SW 1271 (cell line): ENCODE measurements at regions not wholly inside any gene's neighbourhood (a gene's known extent, or its start where the extent isn't known, plus 50 kb on each side); places are given as distances from the start of the nearest gene placed in this dataset.
A peak's percentile ranks its signal among the peaks of the same experiment; 100 is the strongest.

Experiments
- DNase-seq, 2 experiments: peaks; one replicate each; lab custom pipeline; 2025; lab: John Stamatoyannopoulos, UW

DNA sequence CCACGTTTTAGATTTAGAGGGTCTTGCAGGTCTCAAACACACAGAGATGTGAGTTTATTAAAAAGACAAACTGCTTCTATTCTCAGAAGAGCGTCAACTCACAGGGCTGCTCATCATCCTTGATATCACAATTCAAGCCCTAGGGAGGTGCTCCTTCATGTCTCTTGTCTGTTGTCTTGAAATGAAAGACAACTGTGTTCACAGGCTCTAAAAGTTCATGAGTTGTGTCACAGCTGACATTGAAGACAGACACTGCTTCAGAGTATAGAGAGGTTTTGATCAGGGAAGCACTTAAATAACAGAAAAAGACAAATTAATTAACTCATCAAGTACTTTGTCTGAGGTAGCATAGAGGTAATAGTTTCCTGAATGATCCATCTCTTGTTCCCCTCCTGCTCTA is 1917.6 kb upstream of the WWC1 start:
- DNase-seq: no peak

DNA sequence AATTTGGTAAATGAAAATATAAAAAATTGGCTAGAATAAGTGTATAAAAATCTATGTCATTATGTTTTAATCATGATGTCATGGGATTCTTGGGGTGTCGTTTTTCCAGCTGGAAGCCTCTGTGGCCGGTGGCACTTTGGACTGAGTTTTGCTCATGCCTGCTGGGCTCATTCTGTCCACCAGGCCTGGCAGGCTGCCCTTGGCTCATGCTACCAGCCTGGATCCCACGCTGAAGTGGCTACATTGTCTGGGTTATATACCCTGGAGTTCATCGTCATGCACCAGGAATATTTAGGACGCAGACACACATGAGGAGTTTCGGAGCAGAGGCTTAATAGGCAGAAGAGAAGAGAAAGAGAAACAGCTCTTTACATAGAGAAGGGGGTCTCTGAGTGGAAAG is 1913.7 kb upstream of the WWC1 start:
- no peak for DNase-seq

DNA sequence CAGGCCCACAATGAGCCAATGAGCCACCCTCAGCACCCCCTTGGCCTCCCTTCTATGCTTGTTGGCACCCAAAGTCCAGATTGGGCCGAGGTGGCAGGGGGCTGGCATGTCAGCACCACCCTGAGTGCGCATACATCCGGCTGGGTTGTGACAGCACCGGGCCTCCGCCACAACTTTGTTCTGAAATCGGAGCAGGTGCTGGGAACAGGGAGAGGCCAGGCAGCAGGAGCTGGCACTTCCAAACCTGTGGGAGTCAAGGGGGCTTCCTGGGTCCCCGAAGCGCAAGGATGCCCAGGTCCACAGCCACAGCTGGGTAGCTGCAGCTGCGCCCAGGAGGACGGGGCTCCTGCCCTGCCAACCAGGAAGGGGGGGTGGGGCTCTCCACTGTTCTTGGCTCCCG is 1911.9 kb upstream of the WWC1 start:
- no peak for DNase-seq

DNA sequence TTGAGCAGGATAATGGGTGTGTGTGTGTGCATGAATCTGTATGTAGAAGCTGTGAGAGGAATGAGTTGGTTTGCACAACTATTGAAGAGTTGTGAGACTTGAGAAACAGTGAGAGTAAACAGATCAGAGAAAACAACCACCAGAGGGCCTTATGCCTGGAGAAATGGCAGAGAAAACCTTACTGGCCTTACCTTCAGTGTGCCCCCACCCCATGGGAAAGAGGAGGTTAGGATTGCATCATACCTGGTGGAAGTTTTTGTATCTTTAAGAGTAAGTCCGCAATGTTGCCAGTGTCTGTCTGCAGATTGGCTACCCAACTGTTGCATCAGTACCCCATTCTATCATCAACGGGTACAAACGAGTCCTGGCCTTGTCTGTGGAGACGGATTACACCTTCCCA is 1909.4 kb upstream of the WWC1 start:
- DNase-seq: no peak

- DNase-seq: no peak
Observed at GRCh38 chr5:166398131-166398530, 1893.3 kb upstream of the WWC1 start.

- DNase-seq: no peak
Observed at GRCh38 chr5:166399781-166400180, 1891.7 kb upstream of the WWC1 start.

DNA sequence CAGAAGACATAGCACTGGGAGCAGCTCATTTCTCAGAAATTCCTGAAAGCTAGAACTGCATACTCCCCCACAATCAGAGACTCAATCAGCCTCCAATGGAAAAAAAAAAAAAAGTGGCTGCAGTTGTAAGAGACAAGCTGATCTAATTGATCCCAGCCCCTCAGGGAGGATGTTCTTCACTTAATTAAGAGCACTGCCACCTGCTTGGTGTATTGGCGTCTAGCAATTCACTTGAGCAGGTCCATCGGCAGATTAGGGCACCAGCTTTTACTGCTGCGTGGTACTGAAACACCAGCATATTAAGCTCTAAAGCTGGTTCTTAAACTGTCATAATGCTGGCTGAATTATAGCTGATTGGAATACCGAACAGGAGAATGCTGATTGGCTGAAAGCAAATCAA is 1890.1 kb upstream of the WWC1 start:
- no peak for DNase-seq

DNA sequence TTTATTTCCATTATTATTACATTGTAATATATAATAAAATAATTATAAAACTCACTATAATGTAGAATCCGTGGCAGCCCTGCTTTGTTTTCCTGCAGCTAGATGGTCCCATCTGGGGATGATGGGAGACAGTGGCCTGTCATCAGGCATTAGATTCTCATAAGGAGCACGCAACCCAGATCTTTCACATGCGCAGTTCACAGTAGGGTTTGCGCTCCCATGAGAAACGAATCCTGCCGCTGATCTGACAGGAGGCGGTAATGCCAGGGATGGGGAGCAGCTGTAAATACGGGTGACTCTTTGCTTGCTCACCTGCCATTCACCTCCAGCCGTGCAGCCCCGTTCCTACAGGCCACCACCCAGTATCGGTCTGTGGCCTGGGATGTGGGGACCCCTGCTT is 1879.3 kb upstream of the WWC1 start:
- DNase-seq: no peak

- DNase-seq: no peak
Observed at GRCh38 chr5:166427211-166427610, 1864.2 kb upstream of the WWC1 start.

GRCh38 chr5:166428264-166428803 is 1863.1 kb upstream of the WWC1 start:
- no peak for DNase-seq

- no peak for DNase-seq
Observed at GRCh38 chr5:166430491-166431319, 1860.7 kb upstream of the WWC1 start.

GRCh38 chr5:166431456-166431855 is 1860.0 kb upstream of the WWC1 start:
- DNase-seq: no peak

DNA sequence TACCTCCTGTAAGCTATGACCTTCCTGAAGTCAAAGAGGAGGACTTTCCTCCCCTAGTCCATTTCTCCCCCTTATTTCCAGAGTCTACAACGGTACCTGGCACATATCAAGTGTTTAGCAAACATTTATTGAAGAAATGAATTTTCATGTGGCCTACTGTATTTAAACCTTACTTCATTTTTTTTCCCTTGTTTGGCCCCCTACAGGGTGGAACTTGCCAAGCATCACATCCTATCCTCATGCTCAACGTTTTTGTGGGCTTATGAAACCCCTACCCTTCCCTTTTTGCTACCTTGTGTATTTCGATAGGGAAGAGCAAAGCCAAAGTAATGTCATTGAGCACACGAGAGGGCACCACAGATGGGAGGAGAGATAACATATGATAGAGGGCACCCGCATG is 1857.8 kb upstream of the WWC1 start:
- DNase-seq: no peak

- peak in 1 of 2 experiments; percentile 59 for DNase-seq
Observed at GRCh38 chr5:166436872-166437271, 1854.6 kb upstream of the WWC1 start.

DNA sequence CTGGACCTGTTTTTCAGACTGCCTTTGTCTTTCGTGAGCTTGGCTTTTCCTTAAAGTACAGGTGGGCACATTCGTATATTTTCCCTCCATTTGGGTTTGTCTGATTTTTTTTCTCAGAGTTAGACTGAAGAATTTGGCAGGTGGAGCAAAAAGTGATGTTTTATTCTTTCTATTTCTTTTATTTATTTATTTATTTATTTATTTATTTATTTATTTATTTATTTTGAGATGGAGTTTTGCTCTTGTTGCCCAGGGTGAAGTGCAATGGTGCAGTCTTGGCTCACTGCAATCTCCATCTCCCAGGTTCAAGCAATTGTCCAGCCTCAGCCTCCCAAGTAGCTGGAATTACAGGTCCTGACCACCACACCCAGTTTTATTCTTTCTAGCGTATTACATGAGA is 1805.1 kb upstream of the WWC1 start:
- no peak for DNase-seq

GRCh38 chr5:166488560-166488959 is 1802.9 kb upstream of the WWC1 start:
- DNase-seq: no peak

DNA sequence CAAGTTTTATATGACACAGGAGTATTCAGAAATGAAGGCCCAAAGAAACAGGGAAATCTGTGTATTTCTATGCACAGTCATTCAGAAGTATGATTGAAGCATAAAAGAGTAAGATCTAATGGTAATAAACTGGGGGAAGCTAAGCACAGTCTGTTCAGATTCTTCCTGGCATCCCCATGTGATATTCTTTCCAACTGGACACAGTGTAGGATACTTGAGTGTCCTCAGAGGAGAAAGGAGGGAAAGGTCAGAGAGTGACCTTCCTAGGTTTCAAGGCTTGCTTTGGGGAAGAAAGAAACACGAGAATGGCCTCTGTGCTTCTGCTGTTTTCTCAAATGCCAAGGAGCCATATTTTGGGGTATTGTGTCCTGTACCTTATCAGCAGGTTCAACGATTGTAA is 1798.4 kb upstream of the WWC1 start:
- no peak for DNase-seq

GRCh38 chr5:166493612-166494011 is 1797.8 kb upstream of the WWC1 start:
- DNase-seq: no peak

DNA sequence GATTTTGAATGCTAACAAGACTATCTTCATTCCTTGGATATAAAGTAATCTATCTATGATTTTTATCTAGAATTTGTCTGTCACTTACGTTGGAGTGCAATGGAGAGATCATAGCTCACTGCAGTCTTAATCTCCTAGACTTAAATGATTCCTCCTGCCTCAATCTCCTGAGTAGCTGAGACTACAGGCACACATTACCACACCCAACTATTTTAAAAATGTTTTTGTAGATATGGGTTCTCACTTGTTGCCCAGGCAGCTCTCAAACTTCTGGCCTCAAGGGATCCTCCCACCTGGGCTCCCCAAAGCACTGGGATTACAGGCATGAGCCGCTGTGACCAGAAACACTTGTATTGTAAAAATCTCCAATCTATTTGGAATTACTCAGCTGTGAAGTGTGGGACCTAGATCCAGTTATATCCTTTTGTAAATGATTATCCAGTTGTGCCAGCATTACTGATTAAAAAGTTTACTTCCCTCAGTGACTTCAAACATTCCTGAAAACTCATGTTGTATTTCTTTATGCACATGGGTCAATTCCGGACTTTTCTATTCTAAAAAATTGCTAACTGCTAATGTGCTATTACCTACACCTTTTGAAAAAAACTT is 1793.8 kb upstream of the WWC1 start:
- no peak for DNase-seq

GRCh38 chr5:166499447-166500240 is 1791.8 kb upstream of the WWC1 start:
- DNase-seq: no peak

DNA sequence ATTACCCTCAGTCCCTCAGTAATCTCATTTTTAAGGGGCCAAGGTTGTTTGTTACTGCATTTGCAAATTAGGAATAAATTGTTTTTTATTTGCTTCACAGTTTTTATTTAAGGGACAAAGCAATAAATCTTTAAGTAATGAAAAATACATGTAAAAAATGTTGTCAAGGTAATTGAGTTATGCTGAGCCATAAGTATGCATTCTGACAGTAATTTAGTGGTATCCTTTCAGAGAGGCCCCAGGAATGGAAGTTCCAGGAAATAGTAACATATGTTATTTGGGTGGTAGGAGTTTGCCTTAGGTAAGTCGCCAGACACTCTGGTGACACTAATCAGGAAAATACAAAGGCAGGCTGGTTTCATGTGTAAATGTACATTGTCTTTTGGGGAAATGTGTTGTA is 1787.9 kb upstream of the WWC1 start:
- DNase-seq: no peak

GRCh38 chr5:166505067-166505466 is 1786.4 kb upstream of the WWC1 start:
- DNase-seq: no peak

DNA sequence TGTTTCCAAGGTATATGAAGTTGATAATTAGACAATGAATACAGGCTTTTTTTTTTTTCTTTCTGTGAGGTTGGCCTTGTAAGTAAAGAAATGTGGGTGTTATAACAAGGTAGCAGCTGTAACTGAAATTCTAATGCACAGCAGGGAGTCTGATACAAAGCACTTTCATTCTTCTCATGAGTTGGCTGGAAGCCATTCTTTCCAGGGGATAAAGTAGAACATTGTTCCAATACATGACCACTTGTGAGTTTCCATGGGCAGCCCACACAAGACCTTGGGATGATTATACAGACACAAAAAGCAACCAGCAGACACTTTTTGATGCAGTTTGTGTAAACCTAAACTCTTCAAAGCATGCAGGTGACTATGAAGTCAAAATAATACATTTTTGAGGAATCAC is 1785.9 kb upstream of the WWC1 start:
- DNase-seq: no peak
